H9 (cell line): ENCODE measurements at regions not wholly inside any gene's neighbourhood (a gene's known extent, or its start where the extent isn't known, plus 50 kb on each side); places are given as distances from the start of the nearest gene placed in this dataset.

Experiments used
- DNase-seq: peaks from one replicate; pipeline ENCODE4 v3.0.0-alpha.2; 2017
- H2AFZ ChIP-seq: one replicate; pipeline ENCODE4 v1.6.1; 2013; ENCODE audit warnings: mild to moderate bottlenecking, low read length, control low read depth, moderate library complexity
- H2AK5ac ChIP-seq: 2 replicates; pipeline ENCODE4 v1.6.1; 2013; ENCODE audit warnings: low read length, control low read depth, mixed read lengths; ENCODE audit not compliant: insufficient read length
- H2BK120ac ChIP-seq: one replicate; pipeline ENCODE4 v1.6.1; 2013; ENCODE audit warnings: low read depth, mild to moderate bottlenecking, low read length, control low read depth, inconsistent platforms; ENCODE audit not compliant: poor library complexity, severe bottlenecking
- H2BK12ac ChIP-seq: 2 replicates; pipeline ENCODE4 v1.6.1; 2013; ENCODE audit warnings: low read length, control low read depth, mixed read lengths, low read depth; ENCODE audit not compliant: insufficient read length
- H2BK15ac ChIP-seq: 2 replicates; pipeline ENCODE4 v1.6.1; 2013; ENCODE audit warnings: low read depth, low read length, control low read depth
- H2BK20ac ChIP-seq: one replicate; pipeline ENCODE4 v1.6.1; 2013; ENCODE audit warnings: low read depth, mild to moderate bottlenecking, low read length, control low read depth, inconsistent platforms; ENCODE audit not compliant: poor library complexity, severe bottlenecking
- H2BK5ac ChIP-seq: 2 replicates; pipeline ENCODE4 v1.6.1; 2013; ENCODE audit warnings: low read length, control low read depth, mixed read lengths; ENCODE audit not compliant: insufficient read length
- H3K14ac ChIP-seq: 2 replicates; pipeline ENCODE4 v1.6.1; 2013; ENCODE audit warnings: low read length, control low read depth; ENCODE audit not compliant: insufficient read depth
- H3K18ac ChIP-seq: 2 replicates; pipeline ENCODE4 v1.6.1; 2013; ENCODE audit warnings: low read depth, mild to moderate bottlenecking, mixed read lengths, low read length, control low read depth; ENCODE audit not compliant: insufficient read length
- H3K23ac ChIP-seq: 2 replicates; pipeline ENCODE4 v1.6.1; 2013; ENCODE audit warnings: low read length, control low read depth, mixed read lengths, low read depth; ENCODE audit not compliant: insufficient read length
- H3K23me2 ChIP-seq: 2 replicates; pipeline ENCODE4 v1.6.1; 2013; ENCODE audit warnings: low read depth, mild to moderate bottlenecking, mixed read lengths, low read length, control low read depth; ENCODE audit not compliant: insufficient read length, poor library complexity, severe bottlenecking
- H3K27ac ChIP-seq: 2 replicates; pipeline ENCODE4 v1.5.1; 2013; ENCODE audit warnings: low read length, control low read depth, mixed read lengths, low read depth; ENCODE audit not compliant: insufficient read length
- H3K27me3 ChIP-seq: 2 replicates; pipeline ENCODE4 v1.6.1; 2013; ENCODE audit warnings: low read length, control low read depth, inconsistent platforms; ENCODE audit not compliant: insufficient read depth
- H3K4ac ChIP-seq: 2 replicates; pipeline ENCODE4 v1.6.1; 2013; ENCODE audit warnings: low read depth, mild to moderate bottlenecking, control low read depth, inconsistent platforms, low read length, moderate library complexity
- H3K4me1 ChIP-seq: 2 replicates; pipeline ENCODE4 v1.6.1; 2013; ENCODE audit warnings: low read length, control low read depth, inconsistent platforms; ENCODE audit not compliant: insufficient read depth
- H3K4me2 ChIP-seq: 2 replicates; pipeline ENCODE4 v1.6.1; 2013; ENCODE audit warnings: low read length, control low read depth, mixed read lengths; ENCODE audit not compliant: insufficient read length, insufficient read depth
- H3K56ac ChIP-seq: 2 replicates; pipeline ENCODE4 v1.6.1; 2013; ENCODE audit warnings: low read depth, mild to moderate bottlenecking, mixed read lengths, low read length, control low read depth; ENCODE audit not compliant: insufficient read length
- H3K79me1 ChIP-seq: 2 replicates; pipeline ENCODE4 v1.6.1; 2013; ENCODE audit warnings: low read depth, mild to moderate bottlenecking, moderate library complexity, low read length, control low read depth, inconsistent platforms; ENCODE audit not compliant: insufficient read depth, poor library complexity, severe bottlenecking
- H3K79me2 ChIP-seq: 2 replicates; pipeline ENCODE4 v1.6.1; 2013; ENCODE audit warnings: low read length, control low read depth, inconsistent platforms; ENCODE audit not compliant: insufficient read depth
- H3K9ac ChIP-seq: 2 replicates; pipeline ENCODE4 v1.6.1; 2013; ENCODE audit warnings: low read length, control low read depth, mixed read lengths; ENCODE audit not compliant: insufficient read length; ENCODE audit errors: extremely low read depth
- H3K9me3 ChIP-seq: one replicate; pipeline ENCODE4 v1.6.1; 2013; ENCODE audit warnings: low read depth, low read length, inconsistent platforms; ENCODE audit not compliant: control insufficient read depth
- H3T11ph ChIP-seq: one replicate; pipeline ENCODE4 v1.6.1; 2013; ENCODE audit warnings: mild to moderate bottlenecking, low read length, control low read depth, inconsistent platforms
- H4K20me1 ChIP-seq: one replicate; pipeline ENCODE4 v1.6.1; 2013; ENCODE audit not compliant: control insufficient read depth, insufficient read length, insufficient read depth
- H4K5ac ChIP-seq: 2 replicates; pipeline ENCODE4 v1.6.1; 2013; ENCODE audit warnings: low read depth, mild to moderate bottlenecking, mixed read lengths, low read length, control low read depth; ENCODE audit not compliant: insufficient read length
- H4K8ac ChIP-seq: replicated peaks from 2 replicates; pipeline ENCODE4 v1.6.1; 2013; ENCODE audit warnings: low read length, control low read depth, mixed read lengths, low read depth; ENCODE audit not compliant: insufficient read length
- H4K91ac ChIP-seq: 2 replicates; pipeline ENCODE4 v1.6.1; 2013; ENCODE audit warnings: low read depth, mild to moderate bottlenecking, moderate library complexity, mixed read lengths, low read length, control low read depth; ENCODE audit not compliant: insufficient read length
- H3K27ac Mint-ChIP-seq, 3 experiments: 2 replicates in 2 of 3; 3 replicates in 1 of 3; pipeline ENCODE4 v1.8.0; 2020 to 2021; ENCODE audit warnings: mixed read lengths in 3 of 3, mild to moderate bottlenecking in 1 of 3, moderate library complexity in 1 of 3
- H3K27me3 Mint-ChIP-seq: 2 replicates; pipeline ENCODE4 v1.8.0; 2021; ENCODE audit warnings: low read depth, mild to moderate bottlenecking, moderate library complexity, mixed read lengths
- H3K36me3 Mint-ChIP-seq, 3 experiments: 2 replicates in 2 of 3; 3 replicates in 1 of 3; pipeline ENCODE4 v1.8.0; 2020 to 2021; ENCODE audit warnings: low read depth in 3 of 3, mixed read lengths in 3 of 3; ENCODE audit not compliant: insufficient read depth in 1 of 3
- H3K4me1 Mint-ChIP-seq, 2 experiments: 2 replicates each; pipeline ENCODE4 v1.8.0; 2020; ENCODE audit warnings: mixed read lengths in 2 of 2
- H3K4me3 Mint-ChIP-seq, 2 experiments: 2 replicates in 1 of 2; 3 replicates in 1 of 2; pipeline ENCODE4 v1.8.0; 2020 to 2021; ENCODE audit warnings: mild to moderate bottlenecking in 2 of 2, mixed read lengths in 2 of 2, moderate library complexity in 1 of 2
- H3K9me3 Mint-ChIP-seq, 2 experiments: 2 replicates in 1 of 2; 3 replicates in 1 of 2; pipeline ENCODE4 v1.8.0; 2020; ENCODE audit warnings: mild to moderate bottlenecking in 2 of 2, mixed read lengths in 2 of 2, moderate library complexity in 1 of 2
- WGBS: extraction: QIAGEN DNeasy Blood & Tissue Kit; methylation state at CpG from one replicate; pipeline ENCODE4 v1.1.7; 2013; ENCODE audit warnings: missing lambda C conversion rate, low lambda C conversion rate, mixed read lengths; ENCODE audit not compliant: insufficient read length; ENCODE audit errors: extremely low coverage; 5-methylcytosine and 5-hydroxymethylcytosine counted together
- TF ChIP-seq, protein P1 (sequence below): fragments of 200-600 bp; sonication (generic); conservative IDR thresholded peaks from 3 replicates; pipeline ENCODE4 v1.8.0; 2021; ENCODE audit warnings: antibody characterized with exemption, mild to moderate bottlenecking

DNA sequence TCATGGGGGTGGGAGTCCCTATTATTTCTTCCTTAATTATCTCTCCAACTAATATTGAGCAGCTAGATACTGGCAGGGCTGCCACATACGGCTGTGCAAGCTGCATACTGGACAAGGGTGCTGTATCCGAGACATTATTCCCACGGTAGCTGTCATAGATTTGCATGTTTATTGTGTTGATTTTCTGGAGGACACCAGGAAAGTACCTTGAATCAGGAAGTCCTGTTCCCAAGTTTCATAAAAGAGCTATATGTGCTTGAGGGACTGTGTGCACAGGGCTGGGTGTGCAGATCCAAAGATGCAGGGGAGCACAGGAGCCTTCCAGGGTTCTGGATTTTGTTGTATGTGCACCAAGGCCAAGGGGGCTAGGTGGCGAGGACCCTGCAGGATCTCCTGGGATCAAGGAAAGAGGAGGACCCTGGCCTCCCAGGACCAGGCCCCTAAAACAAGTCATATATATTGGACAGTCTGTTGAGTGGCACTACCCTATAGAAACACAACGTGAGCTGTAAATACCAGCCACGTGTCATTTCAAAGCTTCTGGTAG is 119.2 kb upstream of the ALDH1A3 start:
- no CpG with 5 or more reads among the region's 6 CpGs for WGBS
- no peak overlapping the region for H2BK15ac ChIP-seq
- no peak overlapping the region for H4K91ac ChIP-seq
- DNase-seq, result no peak
- H3K79me2 ChIP-seq, result no peaks in the 10 kb centered on the region
- no peak overlapping the region for H4K5ac ChIP-seq
- no peak overlapping the region for H2BK12ac ChIP-seq
- H3T11ph ChIP-seq, result no peak overlapping the region
- peaks cover 17 to 23% of the 10 kb centered on the region in 2 experiments for H3K4me1 Mint-ChIP-seq
- no peaks in the 10 kb centered on the region for H3K9me3 ChIP-seq
- no peak overlapping the region for H3K14ac ChIP-seq
- H3K23ac ChIP-seq, result no peak overlapping the region
- H3K9ac ChIP-seq, result no peak overlapping the region
- no peaks in the 10 kb centered on the region; a peak in 1 of 7 replicates for H3K36me3 Mint-ChIP-seq
- H3K9me3 Mint-ChIP-seq, result no peaks in the 10 kb centered on the region; a peak in 1 of 5 replicates
- no peak overlapping the region for H4K8ac ChIP-seq
- H3K23me2 ChIP-seq, result no peaks in the 10 kb centered on the region
- H3K27me3 Mint-ChIP-seq, result no peaks in the 10 kb centered on the region; the same call in 1 of the 2 replicates
- H3K27ac ChIP-seq, result no peak overlapping the region
- H3K56ac ChIP-seq, result no peak overlapping the region
- H2AFZ ChIP-seq, result no peak overlapping the region
- H2BK5ac ChIP-seq, result no peak overlapping the region
- TF ChIP-seq, protein P1, sequence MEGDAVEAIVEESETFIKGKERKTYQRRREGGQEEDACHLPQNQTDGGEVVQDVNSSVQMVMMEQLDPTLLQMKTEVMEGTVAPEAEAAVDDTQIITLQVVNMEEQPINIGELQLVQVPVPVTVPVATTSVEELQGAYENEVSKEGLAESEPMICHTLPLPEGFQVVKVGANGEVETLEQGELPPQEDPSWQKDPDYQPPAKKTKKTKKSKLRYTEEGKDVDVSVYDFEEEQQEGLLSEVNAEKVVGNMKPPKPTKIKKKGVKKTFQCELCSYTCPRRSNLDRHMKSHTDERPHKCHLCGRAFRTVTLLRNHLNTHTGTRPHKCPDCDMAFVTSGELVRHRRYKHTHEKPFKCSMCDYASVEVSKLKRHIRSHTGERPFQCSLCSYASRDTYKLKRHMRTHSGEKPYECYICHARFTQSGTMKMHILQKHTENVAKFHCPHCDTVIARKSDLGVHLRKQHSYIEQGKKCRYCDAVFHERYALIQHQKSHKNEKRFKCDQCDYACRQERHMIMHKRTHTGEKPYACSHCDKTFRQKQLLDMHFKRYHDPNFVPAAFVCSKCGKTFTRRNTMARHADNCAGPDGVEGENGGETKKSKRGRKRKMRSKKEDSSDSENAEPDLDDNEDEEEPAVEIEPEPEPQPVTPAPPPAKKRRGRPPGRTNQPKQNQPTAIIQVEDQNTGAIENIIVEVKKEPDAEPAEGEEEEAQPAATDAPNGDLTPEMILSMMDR, result no peak
- H2BK120ac ChIP-seq, result no peak overlapping the region
- H3K4me3 Mint-ChIP-seq, result no peak overlapping the region
- no peaks in the 10 kb centered on the region; the same call in 1 of the 2 replicates for H3K4me1 ChIP-seq
- no peak overlapping the region for H3K27ac Mint-ChIP-seq
- H3K79me1 ChIP-seq, result no peaks in the 10 kb centered on the region
- no peak overlapping the region for H3K4me2 ChIP-seq
- no peak overlapping the region for H3K4ac ChIP-seq
- H4K20me1 ChIP-seq, result no peaks in the 10 kb centered on the region
- H2AK5ac ChIP-seq, result no peak overlapping the region
- H2BK20ac ChIP-seq, result no peak overlapping the region
- H3K18ac ChIP-seq, result no peak overlapping the region
- no peaks in the 10 kb centered on the region for H3K27me3 ChIP-seq
